Hepatocyte (in vitro differentiated cells): ENCODE measurements at regions not wholly inside any gene's neighbourhood (a gene's known extent, or its start where the extent isn't known, plus 50 kb on each side); places are given as distances from the start of the nearest gene placed in this dataset.

ENCODE experiments used
- DNase-seq: peaks from one replicate; pipeline ENCODE4 v3.0.0-alpha.2; 2016; ENCODE audit warnings: low spot score
- H2AFZ ChIP-seq: fragments of 200-600 bp; sonication (generic); 2 replicates; pipeline ENCODE4 v1.6.0; 2016; ENCODE audit warnings: antibody characterized with exemption, mild to moderate bottlenecking
- H3K27ac ChIP-seq: fragments of 200-600 bp; sonication (generic); 2 replicates; pipeline ENCODE4 v1.5.1; 2016; ENCODE audit warnings: mild to moderate bottlenecking
- H3K27me3 ChIP-seq: fragments of 200-600 bp; sonication (generic); 2 replicates; pipeline ENCODE4 v1.6.1; 2016
- H3K36me3 ChIP-seq: fragments of 200-600 bp; sonication (generic); replicated peaks from 2 replicates; pipeline ENCODE4 v1.5.1; 2016; ENCODE audit warnings: low read depth; ENCODE audit not compliant: insufficient read depth
- H3K4me1 ChIP-seq: fragments of 200-600 bp; sonication (generic); 2 replicates; pipeline ENCODE4 v1.5.1; 2016; ENCODE audit warnings: mild to moderate bottlenecking, moderate library complexity; ENCODE audit not compliant: insufficient read depth
- H3K4me2 ChIP-seq: fragments of 200-600 bp; sonication (generic); 2 replicates; pipeline ENCODE4 v1.6.0; 2016
- H3K4me3 ChIP-seq: fragments of 200-600 bp; sonication (generic); 2 replicates; pipeline ENCODE4 v1.5.1; 2016; ENCODE audit warnings: mild to moderate bottlenecking
- H3K79me2 ChIP-seq: fragments of 200-600 bp; sonication (generic); 2 replicates; pipeline ENCODE4 v1.6.0; 2017; ENCODE audit warnings: mild to moderate bottlenecking
- H3K9me2 ChIP-seq: fragments of 200-600 bp; sonication (generic); replicated peaks from 2 replicates; pipeline ENCODE4 v1.6.0; 2017; ENCODE audit warnings: mild to moderate bottlenecking; ENCODE audit not compliant: insufficient read depth
- H3K9me3 ChIP-seq: fragments of 200-600 bp; sonication (generic); 2 replicates; pipeline ENCODE4 v1.5.1; 2016; ENCODE audit warnings: low read depth, mild to moderate bottlenecking
- H4K20me1 ChIP-seq: fragments of 200-600 bp; sonication (generic); 2 replicates; pipeline ENCODE4 v1.6.0; 2016; ENCODE audit warnings: mild to moderate bottlenecking; ENCODE audit not compliant: insufficient read depth, poor library complexity, severe bottlenecking
- EZH2 ChIP-seq: fragments of 200-600 bp; sonication (generic); IDR thresholded peaks from 2 replicates; pipeline ENCODE4 v1.6.1; 2016; ENCODE audit warnings: antibody characterized with exemption, mild to moderate bottlenecking, borderline replicate concordance
- EZH2phosphoT487 ChIP-seq: fragments of 200-600 bp; sonication (generic); IDR thresholded peaks from one replicate; pipeline ENCODE4 v1.6.1; 2018; ENCODE audit warnings: antibody characterized with exemption, mild to moderate bottlenecking, low read depth, moderate library complexity; ENCODE audit not compliant: unreplicated experiment, severe bottlenecking
- WGBS: methylation state at CpG from one replicate; pipeline ENCODE4 v1.1.6; 2016; ENCODE audit warnings: low lambda C conversion rate; ENCODE audit errors: missing lambda C conversion rate; 5-methylcytosine and 5-hydroxymethylcytosine counted together
- TF ChIP-seq, protein P1 (sequence below): fragments of 200-600 bp; sonication (generic); IDR thresholded peaks from 2 replicates; pipeline ENCODE4 v1.5.1; 2016; ENCODE audit warnings: antibody characterized with exemption, mild to moderate bottlenecking; ENCODE audit not compliant: poor library complexity

DNA sequence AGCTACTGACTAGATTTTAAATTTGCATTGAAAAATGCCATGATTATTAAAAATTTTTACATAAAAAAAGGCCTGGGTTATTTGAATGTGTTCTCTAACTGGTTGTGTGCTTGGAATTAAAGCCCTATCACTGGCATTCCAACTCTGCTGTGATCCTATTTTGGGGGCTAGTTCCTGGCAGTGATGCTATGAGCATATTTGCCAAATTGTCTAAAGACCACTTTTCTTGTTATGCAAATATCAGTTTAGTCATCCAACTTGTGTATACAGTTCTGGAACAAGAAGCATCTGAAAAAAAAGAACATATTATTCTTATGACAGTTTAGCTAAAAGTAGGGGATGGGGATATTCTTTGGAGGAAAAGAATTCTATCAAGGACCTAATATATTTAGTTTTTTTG, 243.4 kb upstream of the ZNF717 start:
- no peak overlapping the region for H2AFZ ChIP-seq
- no peaks in the 10 kb centered on the region for H3K79me2 ChIP-seq
- no peaks in the 10 kb centered on the region for H3K36me3 ChIP-seq
- H3K27ac ChIP-seq: no peak overlapping the region
- TF ChIP-seq EZH2 (no peak), EZH2phosphoT487 (no peak)
- TF ChIP-seq, protein P1, sequence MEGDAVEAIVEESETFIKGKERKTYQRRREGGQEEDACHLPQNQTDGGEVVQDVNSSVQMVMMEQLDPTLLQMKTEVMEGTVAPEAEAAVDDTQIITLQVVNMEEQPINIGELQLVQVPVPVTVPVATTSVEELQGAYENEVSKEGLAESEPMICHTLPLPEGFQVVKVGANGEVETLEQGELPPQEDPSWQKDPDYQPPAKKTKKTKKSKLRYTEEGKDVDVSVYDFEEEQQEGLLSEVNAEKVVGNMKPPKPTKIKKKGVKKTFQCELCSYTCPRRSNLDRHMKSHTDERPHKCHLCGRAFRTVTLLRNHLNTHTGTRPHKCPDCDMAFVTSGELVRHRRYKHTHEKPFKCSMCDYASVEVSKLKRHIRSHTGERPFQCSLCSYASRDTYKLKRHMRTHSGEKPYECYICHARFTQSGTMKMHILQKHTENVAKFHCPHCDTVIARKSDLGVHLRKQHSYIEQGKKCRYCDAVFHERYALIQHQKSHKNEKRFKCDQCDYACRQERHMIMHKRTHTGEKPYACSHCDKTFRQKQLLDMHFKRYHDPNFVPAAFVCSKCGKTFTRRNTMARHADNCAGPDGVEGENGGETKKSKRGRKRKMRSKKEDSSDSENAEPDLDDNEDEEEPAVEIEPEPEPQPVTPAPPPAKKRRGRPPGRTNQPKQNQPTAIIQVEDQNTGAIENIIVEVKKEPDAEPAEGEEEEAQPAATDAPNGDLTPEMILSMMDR: no peak
- no peaks in the 10 kb centered on the region for H3K9me3 ChIP-seq
- H3K9me2 ChIP-seq: no peaks in the 10 kb centered on the region
- H3K4me3 ChIP-seq: no peak overlapping the region
- H3K27me3 ChIP-seq: no peaks in the 10 kb centered on the region
- DNase-seq: no peak
- no peak overlapping the region for H3K4me2 ChIP-seq
- H3K4me1 ChIP-seq: no peaks in the 10 kb centered on the region
- H4K20me1 ChIP-seq: no peaks in the 10 kb centered on the region

DNA sequence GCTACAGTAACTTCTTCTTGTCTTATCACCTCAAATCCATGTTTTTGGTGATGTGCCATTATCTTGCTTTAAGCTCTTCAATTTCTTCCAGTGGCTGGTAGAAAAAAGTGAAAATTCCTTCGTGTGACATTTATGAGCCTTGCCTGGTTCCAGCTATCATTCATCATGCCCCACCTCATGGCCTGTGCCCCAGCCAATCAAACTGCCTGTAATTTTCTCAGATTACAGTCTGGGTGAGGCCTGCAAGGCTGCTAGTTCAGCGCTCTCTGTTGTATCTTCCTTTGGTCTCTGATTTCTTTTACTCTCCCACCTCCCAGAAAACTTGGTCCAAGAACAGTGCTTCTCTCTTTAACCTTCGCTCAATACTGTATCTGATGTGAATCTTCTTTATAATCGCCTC, 249.3 kb upstream of the ZNF717 start:
- H4K20me1 ChIP-seq: no peaks in the 10 kb centered on the region
- H3K4me3 ChIP-seq: no peak overlapping the region
- 72% methylated on average over 4 of the region's 4 CpGs for WGBS
- TF ChIP-seq EZH2 (no peak), EZH2phosphoT487 (no peak)
- TF ChIP-seq, protein P1: no peak
- no peak for DNase-seq
- no peaks in the 10 kb centered on the region for H3K9me3 ChIP-seq
- H3K4me1 ChIP-seq: no peaks in the 10 kb centered on the region
- H3K27me3 ChIP-seq: no peaks in the 10 kb centered on the region
- no peak overlapping the region for H2AFZ ChIP-seq
- no peak overlapping the region for H3K27ac ChIP-seq
- H3K9me2 ChIP-seq: no peaks in the 10 kb centered on the region
- H3K79me2 ChIP-seq: no peaks in the 10 kb centered on the region
- no peak overlapping the region for H3K4me2 ChIP-seq
- no peaks in the 10 kb centered on the region for H3K36me3 ChIP-seq

DNA sequence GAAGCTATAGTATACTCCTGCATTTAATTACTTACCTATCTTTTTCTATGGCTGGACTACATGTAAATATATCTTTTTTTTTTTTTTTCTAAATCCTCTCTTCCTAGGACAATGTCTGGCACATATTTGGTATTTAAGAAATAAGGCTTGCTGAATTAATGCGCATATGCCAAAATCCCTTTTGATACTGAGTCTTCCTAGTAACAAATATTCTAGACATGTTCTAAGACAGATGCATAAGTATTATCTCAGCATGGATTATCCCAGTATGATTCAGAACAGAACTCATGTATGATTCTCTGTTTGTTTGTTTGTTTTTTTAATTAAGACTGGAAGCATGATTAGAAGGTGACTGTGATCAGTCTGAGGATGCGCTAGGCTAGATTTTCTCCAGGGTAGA, 249.8 kb upstream of the ZNF717 start:
- no peaks in the 10 kb centered on the region for H4K20me1 ChIP-seq
- TF ChIP-seq EZH2 (no peak), EZH2phosphoT487 (no peak)
- TF ChIP-seq, protein P1: no peak
- H3K4me2 ChIP-seq: no peak overlapping the region
- H3K27me3 ChIP-seq: no peaks in the 10 kb centered on the region
- no peaks in the 10 kb centered on the region for H3K9me2 ChIP-seq
- H3K79me2 ChIP-seq: no peaks in the 10 kb centered on the region
- 93% methylated on average over 2 of the region's 2 CpGs for WGBS
- no peaks in the 10 kb centered on the region for H3K4me1 ChIP-seq
- no peak for DNase-seq
- no peak overlapping the region for H3K4me3 ChIP-seq
- H3K27ac ChIP-seq: no peak overlapping the region
- no peaks in the 10 kb centered on the region for H3K9me3 ChIP-seq
- no peaks in the 10 kb centered on the region for H3K36me3 ChIP-seq
- H2AFZ ChIP-seq: no peak overlapping the region

DNA sequence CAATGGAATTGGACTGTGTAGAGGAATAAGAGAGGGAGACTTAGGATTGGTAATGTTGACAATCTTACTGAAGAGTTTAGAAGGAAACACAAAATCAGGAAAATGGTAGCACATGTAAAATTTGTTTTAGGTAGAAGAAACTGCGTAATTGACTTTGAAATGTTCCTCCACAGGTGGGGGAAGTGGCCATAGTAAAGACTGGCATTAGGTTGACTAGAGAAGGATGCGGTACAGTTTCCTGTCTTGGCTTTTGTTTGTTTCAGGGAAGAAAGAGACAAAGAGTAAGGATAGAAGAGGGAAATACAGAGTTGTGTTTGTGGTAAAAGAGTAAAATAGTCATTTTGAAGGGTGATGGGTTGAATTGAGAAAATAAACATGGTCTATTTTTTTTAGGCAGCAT, 253.6 kb upstream of the ZNF717 start:
- Histone ChIP-seq H3K79me2 (no peaks in the 10 kb centered on the region), H3K9me3 (no peaks in the 10 kb centered on the region), H3K4me2 (no peak overlapping the region), H3K36me3 (no peaks in the 10 kb centered on the region), H2AFZ (no peak overlapping the region), H3K4me1 (no peaks in the 10 kb centered on the region), H3K4me3 (no peak overlapping the region), H3K9me2 (no peaks in the 10 kb centered on the region), H3K27me3 (no peaks in the 10 kb centered on the region), H4K20me1 (no peaks in the 10 kb centered on the region), H3K27ac (no peak overlapping the region)
- WGBS: 69% methylated on average over 2 of the region's 2 CpGs
- no peak for DNase-seq
- TF ChIP-seq EZH2 (no peak), EZH2phosphoT487 (no peak)
- TF ChIP-seq, protein P1: no peak
